GM12865 (cell line): ENCODE measurements at regions not wholly inside any gene's neighbourhood (a gene's known extent, or its start where the extent isn't known, plus 50 kb on each side); places are given as distances from the start of the nearest gene placed in this dataset.

ENCODE experiments used
- DNase-seq: peaks from one replicate; pipeline ENCODE4 v3.0.0; 2010; ENCODE audit warnings: low read depth
- H3K4me3 ChIP-seq: 2 replicates; pipeline ENCODE4 v1.5.1; 2011; ENCODE audit warnings: mild to moderate bottlenecking, low read depth, low read length, control low read depth
- CTCF ChIP-seq: IDR thresholded peaks from 2 replicates; pipeline ENCODE4 v1.5.1; 2011; ENCODE audit warnings: low read length, control low read depth, low read depth, inconsistent platforms; ENCODE audit not compliant: insufficient read depth; ENCODE audit errors: missing control alignments

GRCh38 chr2:183427558-183427957, 303.3 kb downstream of the NUP35 start:
- DNase-seq, result no peak
- no peak for TF ChIP-seq CTCF
- no peak overlapping the region for H3K4me3 ChIP-seq

DNA sequence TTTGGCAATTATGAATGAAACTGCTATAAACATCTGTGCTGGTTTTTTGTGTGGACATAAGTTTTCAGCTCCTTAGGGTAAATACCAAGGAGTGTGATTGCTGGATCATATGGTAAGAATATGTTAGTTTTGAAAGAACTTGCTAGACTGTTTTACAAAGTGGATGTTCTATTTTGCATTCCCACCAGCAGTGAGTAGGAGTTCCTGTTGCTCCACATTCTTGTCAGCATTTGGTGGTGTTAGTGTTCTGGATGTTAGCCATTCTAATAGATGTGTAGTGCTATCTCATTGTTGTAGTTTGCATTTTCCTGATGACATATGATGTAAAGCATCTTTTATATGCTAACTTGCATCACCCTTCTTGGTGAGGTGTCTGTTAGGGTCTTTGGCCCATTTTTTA, 304.6 kb downstream of the NUP35 start:
- no peak for DNase-seq
- TF ChIP-seq CTCF, result no peak
- no peak overlapping the region for H3K4me3 ChIP-seq

GRCh38 chr2:183438541-183438940, 314.3 kb downstream of the NUP35 start:
- TF ChIP-seq CTCF, result no peak

DNA sequence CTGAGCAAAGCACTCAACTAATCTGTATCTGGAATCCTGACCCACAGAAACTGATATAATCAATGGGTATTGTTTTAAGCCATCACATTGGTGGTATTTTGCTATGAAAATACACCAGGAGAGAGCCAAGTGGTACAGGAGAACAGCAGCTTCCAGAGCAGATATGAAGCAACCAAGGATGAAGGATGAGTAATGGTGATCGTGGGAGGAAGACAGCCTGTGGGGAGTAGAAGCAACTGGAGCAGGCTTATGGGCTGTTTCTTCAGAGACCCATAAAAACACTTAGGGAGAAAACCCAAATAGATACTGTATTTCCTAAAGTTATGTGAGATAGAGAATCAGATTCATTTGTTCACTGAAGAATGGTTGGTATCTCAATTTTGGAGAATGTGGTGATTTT, 330.8 kb downstream of the NUP35 start:
- TF ChIP-seq CTCF, result no peak
- DNase-seq, result no peak
- no peak overlapping the region for H3K4me3 ChIP-seq

More at GRCh38 chr2:183438541-183438940, 314.3 kb downstream of the NUP35 start:
- no peak for DNase-seq
- H3K4me3 ChIP-seq, result no peak overlapping the region

DNA sequence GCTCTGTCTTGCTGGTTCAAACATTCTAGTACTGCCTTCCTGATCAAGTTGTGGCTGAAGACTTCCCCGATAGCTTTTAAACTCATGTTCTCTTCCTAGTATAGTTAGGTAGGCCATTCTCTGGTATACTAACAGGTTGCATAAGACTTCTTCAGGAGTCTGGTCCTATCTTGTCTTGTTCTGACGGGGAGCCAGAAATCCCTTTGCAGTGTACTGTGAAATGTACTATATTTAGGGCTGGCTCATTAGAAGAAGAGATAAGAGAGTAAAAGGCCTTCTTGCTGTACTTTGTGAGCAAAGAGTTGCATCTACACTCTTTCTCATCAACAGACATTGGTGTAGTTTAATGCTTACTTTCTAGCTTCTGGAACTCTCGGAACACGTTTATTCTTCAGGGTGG, 331.9 kb downstream of the NUP35 start:
- no peak overlapping the region for H3K4me3 ChIP-seq
- no peak for DNase-seq
- TF ChIP-seq CTCF, result no peak

DNA sequence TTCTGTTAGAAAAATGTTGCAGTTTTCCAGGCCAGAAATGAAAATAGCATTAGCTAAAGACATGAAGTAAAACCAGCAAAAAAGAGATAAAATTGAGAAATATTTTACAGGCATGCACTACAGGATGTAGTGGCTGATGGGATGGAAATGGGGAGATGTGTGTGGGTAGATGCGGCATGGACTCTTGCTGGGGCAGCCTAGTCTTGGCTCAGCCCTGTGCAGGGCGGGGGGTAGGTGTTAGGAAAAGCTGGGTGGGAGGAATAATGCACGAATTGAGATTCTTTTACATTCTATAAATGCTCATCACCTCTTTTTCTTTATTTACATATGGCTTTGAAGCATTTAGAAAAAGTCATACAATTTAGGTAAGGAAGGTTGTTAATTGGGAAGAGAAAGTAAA, 334.2 kb downstream of the NUP35 start:
- TF ChIP-seq CTCF, result no peak
- no peak overlapping the region for H3K4me3 ChIP-seq

GRCh38 chr2:183459466-183459865, 335.2 kb downstream of the NUP35 start:
- TF ChIP-seq CTCF, result no peak
- DNase-seq, result no peak
- H3K4me3 ChIP-seq, result no peak overlapping the region

More for the DNA sequence above, 334.2 kb downstream of the NUP35 start:
- DNase-seq, result no peak
